K562 (cell line): ENCODE measurements at regions not wholly inside any gene's neighbourhood (a gene's known extent, or its start where the extent isn't known, plus 50 kb on each side); places are given as distances from the start of the nearest gene placed in this dataset.

Source experiments
- CBFB ChIP-seq: sonication (generic); formaldehyde crosslinking; IDR thresholded peaks from 2 replicates; pipeline ENCODE4 v1.4.0; 2020; ENCODE audit warnings: mild to moderate bottlenecking, missing genetic modification reagents
- CTCF ChIP-seq, 3 experiments: IDR thresholded peaks in 2 of 3; conservative IDR thresholded peaks in 1 of 3; 2 replicates each; pipeline ENCODE4 v1.5.1; 2011 to 2012; ENCODE audit warnings: low read length in 3 of 3, mild to moderate bottlenecking in 3 of 3, control low read depth in 2 of 3, improper control_type of control experiment in 1 of 3, inconsistent platforms in 1 of 3, low read depth in 1 of 3, mixed read lengths in 1 of 3, moderate library complexity in 1 of 3; ENCODE audit not compliant: insufficient read depth in 2 of 3
- CUX1 ChIP-seq: fragments of 200-800 bp; sonication (Bioruptor generic); IDR thresholded peaks from 2 replicates; pipeline ENCODE4 v1.6.1; 2016; ENCODE audit warnings: missing genetic modification characterization, missing compliant biosample characterization
- EZH2 ChIP-seq: IDR thresholded peaks from 2 replicates; pipeline ENCODE4 v1.6.1; 2012; ENCODE audit warnings: low read depth, mild to moderate bottlenecking, inconsistent platforms, low read length, borderline replicate concordance
- NCOA4 ChIP-seq: fragments of 450-650 bp; IDR thresholded peaks from 2 replicates; pipeline ENCODE4 v1.6.1; 2018; ENCODE audit warnings: mild to moderate bottlenecking; ENCODE audit not compliant: partially characterized antibody
- PURB ChIP-seq: sonication (generic); formaldehyde crosslinking; IDR thresholded peaks from 2 replicates; pipeline ENCODE4 v1.9.0; 2021; ENCODE audit warnings: low read depth, mild to moderate bottlenecking, missing genetic modification reagents
- RBM15 ChIP-seq: fragments of 200-400 bp; formaldehyde crosslinking; IDR thresholded peaks from 2 replicates; pipeline ENCODE4 v1.6.1; 2018; ENCODE audit warnings: mild to moderate bottlenecking, low read length, moderate library complexity; ENCODE audit not compliant: insufficient read depth
- RUNX1 ChIP-seq: sonication (generic); IDR thresholded peaks from 2 replicates; pipeline ENCODE4 v1.6.1; 2016; ENCODE audit warnings: antibody characterized with exemption, low read depth
- ZBTB7A ChIP-seq: IDR thresholded peaks from 2 replicates; pipeline ENCODE4 v1.6.1; 2011; ENCODE audit warnings: low read depth, mild to moderate bottlenecking, low read length, moderate library complexity, borderline replicate concordance; ENCODE audit not compliant: control insufficient read depth
- ZNF134 ChIP-seq: fragments of 250-450 bp; sonication (Bioruptor Pico); conservative IDR thresholded peaks from 2 replicates; pipeline ENCODE4 v1.4.0; 2020
- ZNF354B ChIP-seq: fragments of 250-450 bp; sonication (Bioruptor Pico); IDR thresholded peaks from 2 replicates; pipeline ENCODE4 v1.4.0; 2020
- TF ChIP-seq, protein P1 (sequence below): IDR thresholded peaks from 3 replicates; pipeline ENCODE4 v1.6.1; 2011; ENCODE audit warnings: borderline replicate concordance, mild to moderate bottlenecking; ENCODE audit not compliant: insufficient read length, insufficient read depth
- TF ChIP-seq, protein P2 (sequence below), 2 experiments: fragments of 450-650 bp; formaldehyde crosslinking in 1 of 2; IDR thresholded peaks; 2 replicates each; pipeline versions ENCODE4 v1.4.0 to v1.6.1; 2014 to 2020; ENCODE audit warnings: mild to moderate bottlenecking in 2 of 2, borderline replicate concordance in 1 of 2, low read depth in 1 of 2

GRCh38 chr20:58573986-58574385, 58.8 kb upstream of the APCDD1L start:
- TF ChIP-seq, protein P1, sequence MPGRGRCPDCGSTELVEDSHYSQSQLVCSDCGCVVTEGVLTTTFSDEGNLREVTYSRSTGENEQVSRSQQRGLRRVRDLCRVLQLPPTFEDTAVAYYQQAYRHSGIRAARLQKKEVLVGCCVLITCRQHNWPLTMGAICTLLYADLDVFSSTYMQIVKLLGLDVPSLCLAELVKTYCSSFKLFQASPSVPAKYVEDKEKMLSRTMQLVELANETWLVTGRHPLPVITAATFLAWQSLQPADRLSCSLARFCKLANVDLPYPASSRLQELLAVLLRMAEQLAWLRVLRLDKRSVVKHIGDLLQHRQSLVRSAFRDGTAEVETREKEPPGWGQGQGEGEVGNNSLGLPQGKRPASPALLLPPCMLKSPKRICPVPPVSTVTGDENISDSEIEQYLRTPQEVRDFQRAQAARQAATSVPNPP: no peak
- TF ChIP-seq CTCF (IDR thresholded peaks at IDR 0.05 in 2 of 3, conservative IDR thresholded peaks at IDR 0.05 in 1 of 3; ENCODE audit: insufficient read depth in 2 of 3, low read depth in 1 of 3, low read length in 3 of 3) (no peak), ZBTB7A (no peak), NCOA4 (no peak), CUX1 (CRISPR knock-in tag) (no peak), ZNF354B (no peak), ZNF134 (CRISPR knock-in tag) (no peak), PURB (CRISPR knock-in tag) (no peak), EZH2 (no peak), RUNX1 (no peak), CBFB (CRISPR knock-in tag) (no peak), RBM15 (no peak)
- TF ChIP-seq, protein P2, sequence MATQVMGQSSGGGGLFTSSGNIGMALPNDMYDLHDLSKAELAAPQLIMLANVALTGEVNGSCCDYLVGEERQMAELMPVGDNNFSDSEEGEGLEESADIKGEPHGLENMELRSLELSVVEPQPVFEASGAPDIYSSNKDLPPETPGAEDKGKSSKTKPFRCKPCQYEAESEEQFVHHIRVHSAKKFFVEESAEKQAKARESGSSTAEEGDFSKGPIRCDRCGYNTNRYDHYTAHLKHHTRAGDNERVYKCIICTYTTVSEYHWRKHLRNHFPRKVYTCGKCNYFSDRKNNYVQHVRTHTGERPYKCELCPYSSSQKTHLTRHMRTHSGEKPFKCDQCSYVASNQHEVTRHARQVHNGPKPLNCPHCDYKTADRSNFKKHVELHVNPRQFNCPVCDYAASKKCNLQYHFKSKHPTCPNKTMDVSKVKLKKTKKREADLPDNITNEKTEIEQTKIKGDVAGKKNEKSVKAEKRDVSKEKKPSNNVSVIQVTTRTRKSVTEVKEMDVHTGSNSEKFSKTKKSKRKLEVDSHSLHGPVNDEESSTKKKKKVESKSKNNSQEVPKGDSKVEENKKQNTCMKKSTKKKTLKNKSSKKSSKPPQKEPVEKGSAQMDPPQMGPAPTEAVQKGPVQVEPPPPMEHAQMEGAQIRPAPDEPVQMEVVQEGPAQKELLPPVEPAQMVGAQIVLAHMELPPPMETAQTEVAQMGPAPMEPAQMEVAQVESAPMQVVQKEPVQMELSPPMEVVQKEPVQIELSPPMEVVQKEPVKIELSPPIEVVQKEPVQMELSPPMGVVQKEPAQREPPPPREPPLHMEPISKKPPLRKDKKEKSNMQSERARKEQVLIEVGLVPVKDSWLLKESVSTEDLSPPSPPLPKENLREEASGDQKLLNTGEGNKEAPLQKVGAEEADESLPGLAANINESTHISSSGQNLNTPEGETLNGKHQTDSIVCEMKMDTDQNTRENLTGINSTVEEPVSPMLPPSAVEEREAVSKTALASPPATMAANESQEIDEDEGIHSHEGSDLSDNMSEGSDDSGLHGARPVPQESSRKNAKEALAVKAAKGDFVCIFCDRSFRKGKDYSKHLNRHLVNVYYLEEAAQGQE (IDR thresholded peaks at IDR 0.05; ENCODE audit: borderline replicate concordance): no peak
- TF ChIP-seq, protein P2 (CRISPR knock-in tag; IDR thresholded peaks at IDR 0.05; ENCODE audit: low read depth): no peak
